HG02970 (cell line): ENCODE measurements at regions not wholly inside any gene's neighbourhood (a gene's known extent, or its start where the extent isn't known, plus 50 kb on each side); places are given as distances from the start of the nearest gene placed in this dataset.
A peak's percentile ranks its signal among the peaks of the same experiment; 100 is the strongest.

Source experiments
- ATAC-seq: cut with Tn5 transposase; IDR thresholded peaks from one replicate; pipeline ENCODE4 v1.9.1; 2021; ENCODE audit warnings: mild to moderate bottlenecking, moderate library complexity, moderate number of reproducible peaks; ENCODE audit not compliant: unreplicated experiment, low FRiP score

GRCh38 chr1:212189352-212189738, 95.9 kb upstream of the PPP2R5A start:
- no peak for ATAC-seq

GRCh38 chr1:212190169-212190568, 95.0 kb upstream of the PPP2R5A start:
- no peak for ATAC-seq

GRCh38 chr1:212192261-212192998, 92.8 kb upstream of the PPP2R5A start:
- no peak for ATAC-seq

GRCh38 chr1:212196355-212196754, 88.9 kb upstream of the PPP2R5A start:
- ATAC-seq, result no peak

GRCh38 chr1:212201461-212201860, 83.7 kb upstream of the PPP2R5A start:
- no peak for ATAC-seq

- no peak for ATAC-seq
Measured at GRCh38 chr1:212203630-212204029, 81.6 kb upstream of the PPP2R5A start.

- no peak for ATAC-seq
Measured at GRCh38 chr1:212205006-212205405, 80.2 kb upstream of the PPP2R5A start.

GRCh38 chr1:212205843-212206242, 79.4 kb upstream of the PPP2R5A start:
- ATAC-seq, result no peak

GRCh38 chr1:212207118-212207517, 78.1 kb upstream of the PPP2R5A start:
- ATAC-seq, result no peak

GRCh38 chr1:212207822-212208520, 77.2 kb upstream of the PPP2R5A start:
- ATAC-seq, result no peak

GRCh38 chr1:212208978-212209644, 76.1 kb upstream of the PPP2R5A start:
- ATAC-seq, result no peak

- no peak for ATAC-seq
Measured at GRCh38 chr1:212211371-212211770, 73.8 kb upstream of the PPP2R5A start.

GRCh38 chr1:212212343-212212742, 72.9 kb upstream of the PPP2R5A start:
- no peak for ATAC-seq

GRCh38 chr1:212212906-212213305, 72.3 kb upstream of the PPP2R5A start:
- ATAC-seq, result no peak

GRCh38 chr1:212213784-212214183, 71.4 kb upstream of the PPP2R5A start:
- ATAC-seq, result no peak

GRCh38 chr1:212214325-212214724, 70.9 kb upstream of the PPP2R5A start:
- ATAC-seq, result no peak

GRCh38 chr1:212215910-212216309, 69.3 kb upstream of the PPP2R5A start:
- no peak for ATAC-seq

- no peak for ATAC-seq
Measured at GRCh38 chr1:212217633-212218032, 67.6 kb upstream of the PPP2R5A start.

- ATAC-seq, result no peak
Measured at GRCh38 chr1:212218065-212218464, 67.1 kb upstream of the PPP2R5A start.

GRCh38 chr1:212218911-212219310, 66.3 kb upstream of the PPP2R5A start:
- ATAC-seq, result peak; percentile 49

GRCh38 chr1:212219679-212220463, 65.3 kb upstream of the PPP2R5A start:
- no peak for ATAC-seq
